Neural cell (in vitro differentiated cells): ENCODE measurements at regions not wholly inside any gene's neighbourhood (a gene's known extent, or its start where the extent isn't known, plus 50 kb on each side); places are given as distances from the start of the nearest gene placed in this dataset.

Experiments used
- CTCF ChIP-seq: fragments of 450-650 bp; IDR thresholded peaks from 2 replicates; pipeline ENCODE4 v1.5.1; 2014; ENCODE audit warnings: antibody characterized with exemption, mild to moderate bottlenecking, moderate library complexity; ENCODE audit not compliant: poor library complexity, severe bottlenecking
- EZH2 ChIP-seq: fragments of 200-600, 300-800 bp; shearing (Covaris generic), sonication (generic); IDR thresholded peaks from 2 replicates; pipeline ENCODE4 v1.6.1; 2014; ENCODE audit warnings: antibody characterized with exemption, low read length, borderline replicate concordance, mild to moderate bottlenecking; ENCODE audit not compliant: insufficient read depth, poor library complexity, severe bottlenecking

GRCh38 chr1:194442901-194443575 is 1256.6 kb upstream of the B3GALT2 start:
- no peak for TF ChIP-seq EZH2
- no peak for TF ChIP-seq CTCF
